Thyroid gland (tissue), 4 donors: ENCODE measurements at regions not wholly inside any gene's neighbourhood (a gene's known extent, or its start where the extent isn't known, plus 50 kb on each side); places are given as distances from the start of the nearest gene placed in this dataset.

Experiments used
- DNase-seq, 2 donors: peaks; one replicate each; pipeline ENCODE4 v3.0.0-alpha.2; 2019
- H3K27ac ChIP-seq, 3 donors: fragments of 200-600 bp; sonication (generic); 1 replicate in 2 of 3; 2 replicates in 1 of 3; pipeline ENCODE4 v1.5.1; 2016 to 2019; ENCODE audit warnings: mild to moderate bottlenecking in 1 of 3, moderate library complexity in 1 of 3
- H3K27me3 ChIP-seq: fragments of 200-600 bp; sonication (generic); one replicate; pipeline ENCODE4 v1.5.1; 2019
- H3K36me3 ChIP-seq, 2 donors: fragments of 200-600 bp; sonication (generic); one replicate each; pipeline ENCODE4 v1.5.1; 2016 to 2019
- H3K4me1 ChIP-seq, 2 donors: fragments of 200-600 bp; sonication (generic); one replicate each; pipeline ENCODE4 v1.5.1; 2017 to 2019
- H3K4me3 ChIP-seq, 3 donors: fragments of 200-600 bp; sonication (generic); replicated peaks in 1 of 3; 1 replicate in 2 of 3; 2 replicates in 1 of 3; pipeline ENCODE4 v1.5.1; 2016; ENCODE audit warnings: mild to moderate bottlenecking in 1 of 3
- H3K9me3 ChIP-seq: fragments of 200-600 bp; sonication (generic); one replicate; pipeline ENCODE4 v1.5.1; 2017
- POLR2A ChIP-seq, 2 donors: fragments of 450-650 bp; IDR thresholded peaks; one replicate each; pipeline ENCODE4 v1.6.1; 2017; ENCODE audit warnings: antibody characterized with exemption in 2 of 2, mild to moderate bottlenecking in 2 of 2, moderate library complexity in 1 of 2
- WGBS, 2 donors: methylation state at CpG; one replicate each; pipeline ENCODE4 v1.1.5; 2017; 5-methylcytosine and 5-hydroxymethylcytosine counted together
- intact Hi-C: fragments of 100-400 bp; cut with DNase I; formaldehyde crosslinking; loops from one replicate; pipeline ENCODE4 v1.15.1; 2023
- TF ChIP-seq, protein P1 (sequence below), 6 experiments: fragments of 200-600 bp in 3 of 6; fragments of 450-650 bp in 3 of 6; sonication (generic) in 3 of 6; IDR thresholded peaks; one replicate each; pipeline ENCODE4 v1.5.1; 2016 to 2019; ENCODE audit warnings: antibody characterized with exemption in 6 of 6, mild to moderate bottlenecking in 2 of 6, inconsistent platforms in 1 of 6, moderate library complexity in 1 of 6

DNA sequence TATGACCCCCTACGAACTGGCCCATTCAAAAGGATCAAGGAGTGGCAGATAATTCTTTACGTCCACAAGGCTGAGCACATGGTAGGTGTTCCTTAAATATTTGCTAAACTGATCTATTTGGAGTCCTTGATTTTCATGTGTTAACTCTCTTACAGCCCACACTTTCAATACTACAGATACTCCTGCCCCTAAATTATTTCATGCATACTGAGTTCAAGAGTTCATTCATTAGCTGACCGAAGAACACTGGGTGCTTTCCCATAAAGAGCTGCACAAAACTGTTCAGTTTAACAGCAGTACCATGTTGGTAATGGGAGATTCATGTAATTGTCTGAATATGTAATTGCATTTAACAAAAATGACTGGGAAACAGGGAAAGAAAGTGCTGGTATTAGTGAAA is 170.5 kb upstream of the ADO start:
- intact Hi-C loops, result no loop called here
- no peak for DNase-seq
- H3K27me3 ChIP-seq, result no peaks in the 10 kb centered on the region
- no peak overlapping the region for H3K27ac ChIP-seq
- H3K9me3 ChIP-seq, result no peaks in the 10 kb centered on the region
- no peaks in the 10 kb centered on the region for H3K36me3 ChIP-seq
- H3K4me3 ChIP-seq, result no peak overlapping the region
- H3K4me1 ChIP-seq, result no peaks in the 10 kb centered on the region
- no peak for TF ChIP-seq POLR2A (IDR thresholded peaks at IDR 0.05)
- TF ChIP-seq, protein P1, sequence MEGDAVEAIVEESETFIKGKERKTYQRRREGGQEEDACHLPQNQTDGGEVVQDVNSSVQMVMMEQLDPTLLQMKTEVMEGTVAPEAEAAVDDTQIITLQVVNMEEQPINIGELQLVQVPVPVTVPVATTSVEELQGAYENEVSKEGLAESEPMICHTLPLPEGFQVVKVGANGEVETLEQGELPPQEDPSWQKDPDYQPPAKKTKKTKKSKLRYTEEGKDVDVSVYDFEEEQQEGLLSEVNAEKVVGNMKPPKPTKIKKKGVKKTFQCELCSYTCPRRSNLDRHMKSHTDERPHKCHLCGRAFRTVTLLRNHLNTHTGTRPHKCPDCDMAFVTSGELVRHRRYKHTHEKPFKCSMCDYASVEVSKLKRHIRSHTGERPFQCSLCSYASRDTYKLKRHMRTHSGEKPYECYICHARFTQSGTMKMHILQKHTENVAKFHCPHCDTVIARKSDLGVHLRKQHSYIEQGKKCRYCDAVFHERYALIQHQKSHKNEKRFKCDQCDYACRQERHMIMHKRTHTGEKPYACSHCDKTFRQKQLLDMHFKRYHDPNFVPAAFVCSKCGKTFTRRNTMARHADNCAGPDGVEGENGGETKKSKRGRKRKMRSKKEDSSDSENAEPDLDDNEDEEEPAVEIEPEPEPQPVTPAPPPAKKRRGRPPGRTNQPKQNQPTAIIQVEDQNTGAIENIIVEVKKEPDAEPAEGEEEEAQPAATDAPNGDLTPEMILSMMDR (IDR thresholded peaks at IDR 0.05), result no peak
- 82 to 88% methylated on average over 3 of the region's 3 CpGs for WGBS, 2 donors

DNA sequence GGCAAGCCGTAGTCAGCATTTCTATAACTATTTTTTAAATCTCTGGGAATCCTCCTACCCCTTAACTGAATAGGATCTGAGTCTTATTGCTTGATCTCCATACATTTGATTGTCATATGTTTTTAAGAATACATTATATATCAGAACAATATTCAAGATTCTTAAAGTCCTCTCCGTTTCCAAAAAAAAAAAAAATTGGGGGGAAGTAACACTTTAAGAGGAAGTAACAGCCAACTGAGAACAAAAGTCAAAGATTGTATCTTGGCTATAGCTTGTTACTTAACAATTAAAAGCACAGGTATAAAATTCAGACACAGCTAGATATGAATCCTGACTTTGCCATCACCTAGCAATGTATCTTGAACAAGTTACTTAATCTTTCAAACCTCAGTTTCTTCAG is 169.9 kb upstream of the ADO start:
- WGBS, 2 donors, result 74 to 81% methylated on average over 2 of the region's 2 CpGs
- Histone ChIP-seq H3K4me1 (no peaks in the 10 kb centered on the region), H3K9me3 (no peaks in the 10 kb centered on the region), H3K36me3 (no peaks in the 10 kb centered on the region), H3K27ac (no peak overlapping the region), H3K4me3 (no peak overlapping the region), H3K27me3 (no peaks in the 10 kb centered on the region)
- no peak for DNase-seq
- intact Hi-C loops, result no loop called here
- TF ChIP-seq, protein P1 (IDR thresholded peaks at IDR 0.05), result no peak
- no peak for TF ChIP-seq POLR2A (IDR thresholded peaks at IDR 0.05)

GRCh38 chr10:62635127-62635526 is 169.4 kb upstream of the ADO start:
- 87 to 89% methylated on average over 3 of the region's 3 CpGs for WGBS, 2 donors
- no peak overlapping the region for H3K27ac ChIP-seq
- intact Hi-C loops, result no loop called here

DNA sequence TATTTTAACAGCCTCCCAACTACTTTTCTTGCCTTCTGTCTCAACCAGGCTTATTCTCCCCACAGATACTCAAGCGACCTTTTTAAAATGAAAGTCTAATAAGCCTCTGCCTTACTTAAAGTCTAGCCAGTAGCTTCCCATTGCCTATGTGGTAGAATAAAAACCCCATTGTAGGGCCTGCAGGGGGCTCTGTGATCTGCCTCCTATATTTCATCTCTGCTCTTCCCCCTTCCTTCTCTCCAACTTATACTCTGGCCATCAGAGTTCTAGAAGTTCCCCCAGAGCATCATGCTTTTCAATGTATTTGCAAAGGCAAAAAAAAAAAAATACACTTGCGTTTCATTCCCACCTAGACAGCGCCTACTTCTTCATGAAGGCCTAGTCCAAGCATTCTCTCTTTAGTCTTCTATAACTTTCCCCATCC is 167.7 kb upstream of the ADO start:
- H3K27ac ChIP-seq, result no peak overlapping the region
- 58 to 77% methylated on average over 3 of the region's 3 CpGs for WGBS, 2 donors
- no peak for DNase-seq
- intact Hi-C loops, result no loop called here
- no peaks in the 10 kb centered on the region for H3K4me1 ChIP-seq
- no peak overlapping the region for H3K4me3 ChIP-seq
- no peaks in the 10 kb centered on the region for H3K36me3 ChIP-seq
- no peak for TF ChIP-seq POLR2A (IDR thresholded peaks at IDR 0.05)
- TF ChIP-seq, protein P1 (IDR thresholded peaks at IDR 0.05), result no peak
- no peaks in the 10 kb centered on the region for H3K27me3 ChIP-seq
- H3K9me3 ChIP-seq, result no peaks in the 10 kb centered on the region

More at GRCh38 chr10:62635127-62635526, 169.4 kb upstream of the ADO start:
- Histone ChIP-seq H3K9me3 (no peaks in the 10 kb centered on the region), H3K4me3 (no peak overlapping the region), H3K36me3 (no peaks in the 10 kb centered on the region), H3K27me3 (no peaks in the 10 kb centered on the region), H3K4me1 (no peaks in the 10 kb centered on the region)
- DNase-seq, result no peak
- TF ChIP-seq, protein P1 (IDR thresholded peaks at IDR 0.05), result no peak
- no peak for TF ChIP-seq POLR2A (IDR thresholded peaks at IDR 0.05)

DNA sequence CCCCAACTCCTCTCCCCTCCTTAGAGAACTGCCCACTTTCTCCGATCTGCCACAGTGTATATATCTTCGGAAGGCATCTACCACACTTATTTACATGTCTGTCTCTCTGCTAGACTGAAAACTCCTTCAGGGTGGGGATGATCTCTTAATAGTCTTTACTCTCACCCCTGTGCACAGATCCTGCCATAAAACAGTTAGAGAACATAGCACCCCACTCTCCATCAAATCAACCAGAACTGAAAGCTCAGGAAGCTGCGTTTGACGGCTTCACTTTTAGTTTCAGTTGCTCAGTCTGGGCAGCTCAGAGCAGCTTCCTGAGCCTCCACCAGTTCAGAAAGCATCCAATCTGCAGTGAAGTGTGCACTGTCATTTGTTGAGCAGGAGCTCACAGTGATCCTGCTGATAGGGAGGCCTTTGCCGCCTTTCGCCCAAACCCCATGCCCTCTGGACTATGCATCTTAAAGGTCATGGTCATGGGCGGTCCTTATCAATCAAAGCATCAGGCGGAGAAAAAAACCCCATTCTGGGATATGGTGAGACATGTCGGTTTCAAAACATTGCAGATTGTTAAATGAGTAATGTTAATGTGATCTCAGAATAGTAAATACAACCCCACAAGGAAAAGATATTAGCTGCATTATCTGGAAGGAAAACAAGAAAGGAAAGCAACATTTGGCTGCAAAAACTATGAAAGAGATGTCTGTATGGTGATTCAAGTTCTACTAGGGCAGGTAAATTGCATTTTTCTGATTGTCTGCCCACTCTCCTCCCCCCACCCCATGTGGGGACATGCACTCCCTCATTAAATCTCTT is 167.1 kb upstream of the ADO start:
- H3K9me3 ChIP-seq, result no peaks in the 10 kb centered on the region
- no peak overlapping the region for H3K4me3 ChIP-seq
- H3K27me3 ChIP-seq, result no peaks in the 10 kb centered on the region
- TF ChIP-seq POLR2A (IDR thresholded peaks at IDR 0.05), result no peak
- TF ChIP-seq, protein P1 (IDR thresholded peaks at IDR 0.05), result no peak
- H3K36me3 ChIP-seq, result no peaks in the 10 kb centered on the region
- 55 to 71% methylated on average over 9 of the region's 9 CpGs for WGBS, 2 donors
- no peak overlapping the region for H3K27ac ChIP-seq
- no peak for DNase-seq
- H3K4me1 ChIP-seq, result no peaks in the 10 kb centered on the region
- intact Hi-C loops, result no loop called here
